ENCODE measurements at regions not wholly inside any gene's neighbourhood (a gene's known extent, or its start where the extent isn't known, plus 50 kb on each side); places are given as distances from the start of the nearest gene placed in this dataset.
"Not testable (repeated sequence)": the region's sequence is repeated elsewhere in the genome, so short reads cannot be mapped to it uniquely, and the experiment has no call there.

- TF ChIP-seq CTCF (IDR thresholded peaks at IDR 0.05; ENCODE audit: insufficient read depth, low read depth, low read length, missing control alignments) = no peak
- H3K4me3 ChIP-seq (ENCODE audit: low read length) = no peak overlapping the region
- no peak for DNase-seq (ENCODE audit: low read depth)
These were observed 53.5 kb downstream of the TEX51 start for GRCh38 chr2:126952216-126952615.

GRCh38 chr2:126953483-126953882 lies 54.8 kb downstream of the TEX51 start:
- H3K4me3 ChIP-seq (ENCODE audit: low read length) = no peak overlapping the region
- no peak for DNase-seq (ENCODE audit: low read depth)
- no peak for TF ChIP-seq CTCF (IDR thresholded peaks at IDR 0.05; ENCODE audit: insufficient read depth, low read depth, low read length, missing control alignments)

GRCh38 chr2:126954831-126955230 lies 56.1 kb downstream of the TEX51 start:
- H3K4me3 ChIP-seq (ENCODE audit: low read length) = no peak overlapping the region
- no peak for TF ChIP-seq CTCF (IDR thresholded peaks at IDR 0.05; ENCODE audit: insufficient read depth, low read depth, low read length, missing control alignments)
- DNase-seq (ENCODE audit: low read depth) = no peak

- DNase-seq (ENCODE audit: low read depth) = not testable (repeated sequence)
These were observed 58.1 kb downstream of the TEX51 start for GRCh38 chr2:126956773-126957172.

GRCh38 chr2:126963390-126963789 lies 64.7 kb downstream of the TEX51 start:
- TF ChIP-seq CTCF (IDR thresholded peaks at IDR 0.05; ENCODE audit: insufficient read depth, low read depth, low read length, missing control alignments) = no peak
- DNase-seq (ENCODE audit: low read depth) = no peak
- no peak overlapping the region for H3K4me3 ChIP-seq (ENCODE audit: low read length)

More at GRCh38 chr2:126956773-126957172, 58.1 kb downstream of the TEX51 start:
- H3K4me3 ChIP-seq (ENCODE audit: low read length) = not testable (repeated sequence)

GRCh38 chr2:126966601-126967000 lies 67.9 kb downstream of the TEX51 start:
- TF ChIP-seq CTCF (IDR thresholded peaks at IDR 0.05; ENCODE audit: insufficient read depth, low read depth, low read length, missing control alignments) = no peak
- no peak for DNase-seq (ENCODE audit: low read depth)
- H3K4me3 ChIP-seq (ENCODE audit: low read length) = no peak overlapping the region

GRCh38 chr2:126970583-126970982 lies 71.9 kb downstream of the TEX51 start:
- DNase-seq (ENCODE audit: low read depth) = no peak
- TF ChIP-seq CTCF (IDR thresholded peaks at IDR 0.05; ENCODE audit: insufficient read depth, low read depth, low read length, missing control alignments) = no peak
- no peak overlapping the region for H3K4me3 ChIP-seq (ENCODE audit: low read length)

- TF ChIP-seq CTCF (IDR thresholded peaks at IDR 0.05; ENCODE audit: insufficient read depth, low read depth, low read length, missing control alignments) = no peak
- no peak for DNase-seq (ENCODE audit: low read depth)
- H3K4me3 ChIP-seq (ENCODE audit: low read length) = no peak overlapping the region
These were observed 72.4 kb downstream of the TEX51 start for GRCh38 chr2:126971162-126971480.
